SK-N-SH (cell line): ENCODE measurements at regions not wholly inside any gene's neighbourhood (a gene's known extent, or its start where the extent isn't known, plus 50 kb on each side); places are given as distances from the start of the nearest gene placed in this dataset.

ENCODE experiments used
- CTCF ChIA-PET: fragments of 300-600, 350-600 bp; formaldehyde crosslinking; extraction: SDS; loops from one replicate; lab custom pipeline; 2021; lab: Yijun Ruan, JAX
- POLR2A ChIA-PET: fragments of 350-600 bp; sonication (Branson Sonifier 250); formaldehyde crosslinking; extraction: SDS; loops from one replicate; lab custom pipeline; 2020; ENCODE audit warnings: antibody characterized with exemption, inconsistent platforms; lab: Yijun Ruan, JAX
- DNase-seq: peaks from one replicate; pipeline ENCODE4 v3.0.0; 2012
- H2AFZ ChIP-seq: fragments of 200-600 bp; sonication (generic); 2 replicates; pipeline ENCODE4 v1.8.1; 2016; ENCODE audit warnings: antibody characterized with exemption, mild to moderate bottlenecking, low read depth
- H3F3A ChIP-seq: fragments of 200-600 bp; sonication (generic); replicated peaks from 2 replicates; pipeline ENCODE3; 2016; ENCODE audit warnings: antibody characterized with exemption, mild to moderate bottlenecking; ENCODE audit not compliant: insufficient read depth
- H3K27ac ChIP-seq, 2 experiments: fragments of 200-500 bp in 1 of 2; fragments of 200-600 bp in 1 of 2; sonication (Bioruptor generic) in 1 of 2; sonication (generic), shearing (Covaris generic) in 1 of 2; 2 replicates each; pipeline versions ENCODE4 v1.5.1 to v1.6.1; 2014 to 2016; ENCODE audit warnings: low read depth in 2 of 2, inconsistent platforms in 1 of 2, low read length in 1 of 2, mild to moderate bottlenecking in 1 of 2, mixed read lengths in 1 of 2
- H3K27me3 ChIP-seq: fragments of 200-600 bp; sonication (generic), shearing (Covaris generic); 2 replicates; pipeline ENCODE4 v1.6.1; 2016; ENCODE audit warnings: mixed run types; ENCODE audit not compliant: insufficient read depth
- H3K36me3 ChIP-seq, 2 experiments: fragments of 200-500 bp in 1 of 2; fragments of 200-600 bp in 1 of 2; sonication (Bioruptor generic) in 1 of 2; sonication (generic) in 1 of 2; replicated peaks in 1 of 2; 2 replicates each; pipeline versions ENCODE3 to v1.5.1; 2014 to 2016; ENCODE audit warnings: low read length in 1 of 2, mild to moderate bottlenecking in 1 of 2; ENCODE audit not compliant: insufficient read depth in 2 of 2, control insufficient read depth in 1 of 2
- H3K4me1 ChIP-seq, 2 experiments: fragments of 200-500 bp in 1 of 2; fragments of 200-600 bp in 1 of 2; sonication (Bioruptor generic) in 1 of 2; sonication (generic), shearing (Covaris generic) in 1 of 2; 2 replicates each; pipeline versions ENCODE4 v1.5.1 to v1.6.1; 2014 to 2016; ENCODE audit warnings: low read depth in 1 of 2, low read length in 1 of 2, mixed run types in 1 of 2; ENCODE audit not compliant: insufficient read depth in 2 of 2, control insufficient read depth in 1 of 2
- H3K4me2 ChIP-seq: fragments of 200-600 bp; sonication (generic), shearing (Covaris generic); 2 replicates; pipeline ENCODE4 v1.6.1; 2017; ENCODE audit warnings: mixed run types
- H3K4me3 ChIP-seq, 2 experiments: fragments of 200-500 bp in 1 of 2; fragments of 200-600 bp in 1 of 2; sonication (Bioruptor generic) in 1 of 2; sonication (generic), shearing (Covaris generic) in 1 of 2; 2 replicates each; pipeline versions ENCODE4 v1.5.1 to v1.8.1; 2014 to 2016; ENCODE audit warnings: low read depth in 2 of 2, inconsistent platforms in 1 of 2, low read length in 1 of 2, mild to moderate bottlenecking in 1 of 2, mixed read lengths in 1 of 2, moderate library complexity in 1 of 2
- H3K79me2 ChIP-seq: fragments of 200-600 bp; sonication (generic); 2 replicates; pipeline ENCODE4 v1.8.1; 2017; ENCODE audit warnings: mild to moderate bottlenecking; ENCODE audit not compliant: insufficient read depth
- H3K9ac ChIP-seq: fragments of 200-600 bp; sonication (generic); 2 replicates; pipeline ENCODE4 v1.6.1; 2017; ENCODE audit warnings: mixed run types
- H3K9me2 ChIP-seq: fragments of 200-600 bp; sonication (generic); 2 replicates; pipeline ENCODE4 v1.6.1; 2017; ENCODE audit warnings: mixed run types
- H3K9me3 ChIP-seq: fragments of 200-600 bp; sonication (generic); 2 replicates; pipeline ENCODE4 v1.6.1; 2017; ENCODE audit warnings: mixed run types, mild to moderate bottlenecking, moderate library complexity
- H4K20me1 ChIP-seq: fragments of 200-600 bp; sonication (generic); 2 replicates; pipeline ENCODE4 v1.6.1; 2017; ENCODE audit warnings: mild to moderate bottlenecking, mixed run types; ENCODE audit not compliant: insufficient read depth
- EP300 ChIP-seq, 2 experiments: IDR thresholded peaks; 2 replicates each; pipeline versions ENCODE4 v1.4.0 to v1.6.1; 2012; ENCODE audit warnings: borderline replicate concordance in 1 of 2, low read depth in 1 of 2, low read length in 1 of 2
- FOSL2 ChIP-seq: IDR thresholded peaks from 2 replicates; pipeline ENCODE4 v1.4.0; 2012; ENCODE audit warnings: low read depth, mild to moderate bottlenecking, moderate library complexity, borderline replicate concordance
- JUND ChIP-seq: IDR thresholded peaks from 2 replicates; pipeline ENCODE4 v1.4.0; 2012
- PBX3 ChIP-seq: IDR thresholded peaks from 2 replicates; pipeline ENCODE4; 2012
- POLR2AphosphoS5 ChIP-seq: IDR thresholded peaks from 2 replicates; pipeline ENCODE4 v1.6.1; 2012; ENCODE audit warnings: low read depth, low read length
- RAD21 ChIP-seq: IDR thresholded peaks from 2 replicates; pipeline ENCODE4 v1.6.1; 2012; ENCODE audit warnings: mild to moderate bottlenecking, low read length
- RXRA ChIP-seq: IDR thresholded peaks from 2 replicates; pipeline ENCODE4 v1.4.0; 2012; ENCODE audit warnings: low read depth, mild to moderate bottlenecking, borderline replicate concordance
- SMC3 ChIP-seq: IDR thresholded peaks from 2 replicates; pipeline ENCODE4 v1.6.1; 2012; ENCODE audit warnings: low read depth, low read length, improper control_type of control experiment
- TCF12 ChIP-seq: IDR thresholded peaks from 2 replicates; pipeline ENCODE4 v1.4.0; 2012
- TEAD4 ChIP-seq: IDR thresholded peaks from 2 replicates; pipeline ENCODE4 v1.4.0; 2012; ENCODE audit warnings: mild to moderate bottlenecking, borderline replicate concordance; ENCODE audit not compliant: insufficient read depth
- WGBS: methylation state at CpG from one replicate; pipeline ENCODE4 v1.1.6; 2017; ENCODE audit warnings: low lambda C conversion rate; 5-methylcytosine and 5-hydroxymethylcytosine counted together
- TF ChIP-seq, protein P1 (sequence below): IDR thresholded peaks from 2 replicates; pipeline ENCODE4 v1.4.0; 2012; ENCODE audit warnings: low read depth, borderline replicate concordance
- TF ChIP-seq, protein P2 (sequence below): IDR thresholded peaks from 2 replicates; pipeline ENCODE4 v1.4.0; 2012; ENCODE audit warnings: low read depth, borderline replicate concordance
- TF ChIP-seq, protein P3 (sequence below): fragments of 150-350 bp; IDR thresholded peaks from 2 replicates; pipeline ENCODE4 v1.6.1; 2016; ENCODE audit warnings: mild to moderate bottlenecking, low read depth, low read length

- no peak for TF ChIP-seq FOSL2
- TF ChIP-seq RAD21: no peak
- TF ChIP-seq, protein P1, sequence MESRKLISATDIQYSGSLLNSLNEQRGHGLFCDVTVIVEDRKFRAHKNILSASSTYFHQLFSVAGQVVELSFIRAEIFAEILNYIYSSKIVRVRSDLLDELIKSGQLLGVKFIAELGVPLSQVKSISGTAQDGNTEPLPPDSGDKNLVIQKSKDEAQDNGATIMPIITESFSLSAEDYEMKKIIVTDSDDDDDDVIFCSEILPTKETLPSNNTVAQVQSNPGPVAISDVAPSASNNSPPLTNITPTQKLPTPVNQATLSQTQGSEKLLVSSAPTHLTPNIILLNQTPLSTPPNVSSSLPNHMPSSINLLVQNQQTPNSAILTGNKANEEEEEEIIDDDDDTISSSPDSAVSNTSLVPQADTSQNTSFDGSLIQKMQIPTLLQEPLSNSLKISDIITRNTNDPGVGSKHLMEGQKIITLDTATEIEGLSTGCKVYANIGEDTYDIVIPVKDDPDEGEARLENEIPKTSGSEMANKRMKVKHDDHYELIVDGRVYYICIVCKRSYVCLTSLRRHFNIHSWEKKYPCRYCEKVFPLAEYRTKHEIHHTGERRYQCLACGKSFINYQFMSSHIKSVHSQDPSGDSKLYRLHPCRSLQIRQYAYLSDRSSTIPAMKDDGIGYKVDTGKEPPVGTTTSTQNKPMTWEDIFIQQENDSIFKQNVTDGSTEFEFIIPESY: no peak
- no peak for TF ChIP-seq SMC3
- TF ChIP-seq, protein P2, sequence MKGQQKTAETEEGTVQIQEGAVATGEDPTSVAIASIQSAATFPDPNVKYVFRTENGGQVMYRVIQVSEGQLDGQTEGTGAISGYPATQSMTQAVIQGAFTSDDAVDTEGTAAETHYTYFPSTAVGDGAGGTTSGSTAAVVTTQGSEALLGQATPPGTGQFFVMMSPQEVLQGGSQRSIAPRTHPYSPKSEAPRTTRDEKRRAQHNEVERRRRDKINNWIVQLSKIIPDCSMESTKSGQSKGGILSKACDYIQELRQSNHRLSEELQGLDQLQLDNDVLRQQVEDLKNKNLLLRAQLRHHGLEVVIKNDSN: no peak
- no peak for TF ChIP-seq POLR2AphosphoS5
Measured at GRCh38 chr3:81289676-81290075, 471.8 kb downstream of the GBE1 start (continued).

- Histone ChIP-seq H3K4me1 (peaks cover 0 to 23% of the 10 kb centered on the region in 2 experiments; a peak in 3 of 4 replicates), H3K27me3 (no peaks in the 10 kb centered on the region), H3K27ac (peak overlapping the region; percentile 28 to 68; a peak in 3 of 4 replicates), H3K9ac (peak overlapping the region; percentile 10; the same call in 1 of the 2 replicates), H3K36me3 (no peaks in the 10 kb centered on the region), H3K79me2 (no peaks in the 10 kb centered on the region), H3K4me3 (peak overlapping the region in 1 of 2 experiments; percentile 31; a peak in 1 of 4 replicates), H3K9me2 (no peaks in the 10 kb centered on the region), H3K4me2 (peak overlapping the region; percentile 70), H3F3A (peaks cover 19% of the 10 kb centered on the region), H3K9me3 (no peaks in the 10 kb centered on the region), H4K20me1 (no peaks in the 10 kb centered on the region), H2AFZ (peak overlapping the region; percentile 67)
- peak in 1 of 2 experiments; percentile 35; a peak in 1 of 4 replicates for TF ChIP-seq EP300 (IDR thresholded peaks at IDR 0.05; ENCODE audit: borderline replicate concordance in 1 of 2, low read depth in 1 of 2, low read length in 1 of 2)
- TF ChIP-seq TEAD4: peak; percentile 44; the same call in 1 of the 2 replicates
- peak; percentile 53 for TF ChIP-seq TCF12
- no peak for TF ChIP-seq SMC3
- TF ChIP-seq RXRA: 0 out of 2 replicates have a peak, but pooled peaks have one; percentile 20
- peak; percentile 34; the same call in 1 of the 2 replicates for TF ChIP-seq PBX3
- TF ChIP-seq, protein P3, sequence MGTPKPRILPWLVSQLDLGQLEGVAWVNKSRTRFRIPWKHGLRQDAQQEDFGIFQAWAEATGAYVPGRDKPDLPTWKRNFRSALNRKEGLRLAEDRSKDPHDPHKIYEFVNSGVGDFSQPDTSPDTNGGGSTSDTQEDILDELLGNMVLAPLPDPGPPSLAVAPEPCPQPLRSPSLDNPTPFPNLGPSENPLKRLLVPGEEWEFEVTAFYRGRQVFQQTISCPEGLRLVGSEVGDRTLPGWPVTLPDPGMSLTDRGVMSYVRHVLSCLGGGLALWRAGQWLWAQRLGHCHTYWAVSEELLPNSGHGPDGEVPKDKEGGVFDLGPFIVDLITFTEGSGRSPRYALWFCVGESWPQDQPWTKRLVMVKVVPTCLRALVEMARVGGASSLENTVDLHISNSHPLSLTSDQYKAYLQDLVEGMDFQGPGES: no peak
- peak; percentile 32; the same call in 1 of the 2 replicates for TF ChIP-seq FOSL2
- peak; percentile 48 for TF ChIP-seq JUND
- ChIA-PET CTCF (interaction anchor here (1.3 kb wide), 1 partner anchor 8 kb away, joined by 3 read pairs; no protein-coding TSS in a partner anchor), POLR2A (no interaction called here)
- 34% methylated on average over 4 of the region's 4 CpGs for WGBS
- no peak for DNase-seq
Measured at GRCh38 chr3:81279481-81280379, 481.7 kb downstream of the GBE1 start.
